HG03039 (cell line): ENCODE measurements at regions not wholly inside any gene's neighbourhood (a gene's known extent, or its start where the extent isn't known, plus 50 kb on each side); places are given as distances from the start of the nearest gene placed in this dataset.
"Not testable (repeated sequence)": the region's sequence is repeated elsewhere in the genome, so short reads cannot be mapped to it uniquely, and the experiment has no call there.

ENCODE experiments used
- ATAC-seq: cut with Tn5 transposase; IDR thresholded peaks from one replicate; pipeline ENCODE4 v1.9.1; 2021; ENCODE audit warnings: mild to moderate bottlenecking, moderate library complexity; ENCODE audit not compliant: unreplicated experiment

- ATAC-seq, result no peak
Measured at GRCh38 chr2:53610260-53610659, 157.3 kb upstream of the CHAC2 start.

- ATAC-seq, result no peak
Measured at GRCh38 chr2:53609551-53609950, 158.1 kb upstream of the CHAC2 start.

- no peak for ATAC-seq
Measured at GRCh38 chr2:53608293-53608692, 159.3 kb upstream of the CHAC2 start.

- ATAC-seq, result no peak
Measured at GRCh38 chr2:53600815-53601214, 166.8 kb upstream of the CHAC2 start.

GRCh38 chr2:53586733-53587612, 180.6 kb upstream of the CHAC2 start:
- not testable (repeated sequence) for ATAC-seq

GRCh38 chr2:53584986-53585385, 182.6 kb upstream of the CHAC2 start:
- ATAC-seq, result no peak

GRCh38 chr2:53583583-53583982, 184.0 kb upstream of the CHAC2 start:
- ATAC-seq, result no peak

- ATAC-seq, result no peak
Measured at GRCh38 chr2:53582556-53582955, 185.0 kb upstream of the CHAC2 start.

GRCh38 chr2:53576166-53576565, 191.4 kb upstream of the CHAC2 start:
- ATAC-seq, result no peak

- no peak for ATAC-seq
Measured at GRCh38 chr2:53575721-53576124, 191.9 kb upstream of the CHAC2 start.

GRCh38 chr2:53572696-53573095, 194.9 kb upstream of the CHAC2 start:
- no peak for ATAC-seq

GRCh38 chr2:53569957-53570727, 197.5 kb upstream of the CHAC2 start:
- ATAC-seq, result no peak

- ATAC-seq, result no peak
Measured at GRCh38 chr2:53568469-53568868, 199.1 kb upstream of the CHAC2 start.

- ATAC-seq, result no peak
Measured at GRCh38 chr2:53567073-53567472, 200.5 kb upstream of the CHAC2 start.

- ATAC-seq, result no peak
Measured at GRCh38 chr2:53562407-53562806, 205.2 kb upstream of the CHAC2 start.

- no peak for ATAC-seq
Measured at GRCh38 chr2:53561155-53561554, 206.4 kb upstream of the CHAC2 start.

GRCh38 chr2:53559302-53559966, 208.2 kb upstream of the CHAC2 start:
- ATAC-seq, result no peak

- ATAC-seq, result no peak
Measured at GRCh38 chr2:53558867-53559266, 208.7 kb upstream of the CHAC2 start.

- ATAC-seq, result no peak
Measured at GRCh38 chr2:53549497-53549896, 218.1 kb upstream of the CHAC2 start.

- ATAC-seq, result no peak
Measured at GRCh38 chr2:53545604-53546003, 222.0 kb upstream of the CHAC2 start.

- no peak for ATAC-seq
Measured at GRCh38 chr2:53544871-53545558, 222.6 kb upstream of the CHAC2 start.
